SK-N-SH (cell line): ENCODE measurements at regions not wholly inside any gene's neighbourhood (a gene's known extent, or its start where the extent isn't known, plus 50 kb on each side); places are given as distances from the start of the nearest gene placed in this dataset.

ENCODE experiments used
- CTCF ChIA-PET: fragments of 300-600, 350-600 bp; formaldehyde crosslinking; extraction: SDS; loops from one replicate; lab custom pipeline; 2021; lab: Yijun Ruan, JAX
- POLR2A ChIA-PET: fragments of 350-600 bp; sonication (Branson Sonifier 250); formaldehyde crosslinking; extraction: SDS; loops from one replicate; lab custom pipeline; 2020; ENCODE audit warnings: antibody characterized with exemption, inconsistent platforms; lab: Yijun Ruan, JAX
- DNase-seq: peaks from one replicate; pipeline ENCODE4 v3.0.0; 2012
- H2AFZ ChIP-seq: fragments of 200-600 bp; sonication (generic); 2 replicates; pipeline ENCODE4 v1.8.1; 2016; ENCODE audit warnings: antibody characterized with exemption, mild to moderate bottlenecking, low read depth
- H3F3A ChIP-seq: fragments of 200-600 bp; sonication (generic); replicated peaks from 2 replicates; pipeline ENCODE3; 2016; ENCODE audit warnings: antibody characterized with exemption, mild to moderate bottlenecking; ENCODE audit not compliant: insufficient read depth
- H3K27ac ChIP-seq, 2 experiments: fragments of 200-500 bp in 1 of 2; fragments of 200-600 bp in 1 of 2; sonication (Bioruptor generic) in 1 of 2; sonication (generic), shearing (Covaris generic) in 1 of 2; 2 replicates each; pipeline versions ENCODE4 v1.5.1 to v1.6.1; 2014 to 2016; ENCODE audit warnings: low read depth in 2 of 2, inconsistent platforms in 1 of 2, low read length in 1 of 2, mild to moderate bottlenecking in 1 of 2, mixed read lengths in 1 of 2
- H3K27me3 ChIP-seq: fragments of 200-600 bp; sonication (generic), shearing (Covaris generic); 2 replicates; pipeline ENCODE4 v1.6.1; 2016; ENCODE audit warnings: mixed run types; ENCODE audit not compliant: insufficient read depth
- H3K36me3 ChIP-seq, 2 experiments: fragments of 200-500 bp in 1 of 2; fragments of 200-600 bp in 1 of 2; sonication (Bioruptor generic) in 1 of 2; sonication (generic) in 1 of 2; replicated peaks in 1 of 2; 2 replicates each; pipeline versions ENCODE3 to v1.5.1; 2014 to 2016; ENCODE audit warnings: low read length in 1 of 2, mild to moderate bottlenecking in 1 of 2; ENCODE audit not compliant: insufficient read depth in 2 of 2, control insufficient read depth in 1 of 2
- H3K4me1 ChIP-seq, 2 experiments: fragments of 200-500 bp in 1 of 2; fragments of 200-600 bp in 1 of 2; sonication (Bioruptor generic) in 1 of 2; sonication (generic), shearing (Covaris generic) in 1 of 2; 2 replicates each; pipeline versions ENCODE4 v1.5.1 to v1.6.1; 2014 to 2016; ENCODE audit warnings: low read depth in 1 of 2, low read length in 1 of 2, mixed run types in 1 of 2; ENCODE audit not compliant: insufficient read depth in 2 of 2, control insufficient read depth in 1 of 2
- H3K4me2 ChIP-seq: fragments of 200-600 bp; sonication (generic), shearing (Covaris generic); 2 replicates; pipeline ENCODE4 v1.6.1; 2017; ENCODE audit warnings: mixed run types
- H3K4me3 ChIP-seq, 2 experiments: fragments of 200-500 bp in 1 of 2; fragments of 200-600 bp in 1 of 2; sonication (Bioruptor generic) in 1 of 2; sonication (generic), shearing (Covaris generic) in 1 of 2; 2 replicates each; pipeline versions ENCODE4 v1.5.1 to v1.8.1; 2014 to 2016; ENCODE audit warnings: low read depth in 2 of 2, inconsistent platforms in 1 of 2, low read length in 1 of 2, mild to moderate bottlenecking in 1 of 2, mixed read lengths in 1 of 2, moderate library complexity in 1 of 2
- H3K79me2 ChIP-seq: fragments of 200-600 bp; sonication (generic); 2 replicates; pipeline ENCODE4 v1.8.1; 2017; ENCODE audit warnings: mild to moderate bottlenecking; ENCODE audit not compliant: insufficient read depth
- H3K9ac ChIP-seq: fragments of 200-600 bp; sonication (generic); 2 replicates; pipeline ENCODE4 v1.6.1; 2017; ENCODE audit warnings: mixed run types
- H3K9me2 ChIP-seq: fragments of 200-600 bp; sonication (generic); 2 replicates; pipeline ENCODE4 v1.6.1; 2017; ENCODE audit warnings: mixed run types
- H3K9me3 ChIP-seq: fragments of 200-600 bp; sonication (generic); 2 replicates; pipeline ENCODE4 v1.6.1; 2017; ENCODE audit warnings: mixed run types, mild to moderate bottlenecking, moderate library complexity
- H4K20me1 ChIP-seq: fragments of 200-600 bp; sonication (generic); 2 replicates; pipeline ENCODE4 v1.6.1; 2017; ENCODE audit warnings: mild to moderate bottlenecking, mixed run types; ENCODE audit not compliant: insufficient read depth
- FOSL2 ChIP-seq: IDR thresholded peaks from 2 replicates; pipeline ENCODE4 v1.4.0; 2012; ENCODE audit warnings: low read depth, mild to moderate bottlenecking, moderate library complexity, borderline replicate concordance
- FOXJ3 ChIP-seq: sonication (generic); formaldehyde crosslinking; IDR thresholded peaks from 2 replicates; pipeline ENCODE4 v1.5.1; 2020; ENCODE audit warnings: mild to moderate bottlenecking, missing genetic modification reagents
- FOXM1 ChIP-seq: IDR thresholded peaks from 2 replicates; pipeline ENCODE4 v1.4.0; 2012; ENCODE audit warnings: low read depth, mild to moderate bottlenecking
- GABPA ChIP-seq: IDR thresholded peaks from 2 replicates; pipeline ENCODE4 v1.4.0; 2012; ENCODE audit warnings: low read depth, mild to moderate bottlenecking
- GATA2 ChIP-seq: sonication (generic); formaldehyde crosslinking; IDR thresholded peaks from 2 replicates; pipeline ENCODE4 v1.5.0; 2020; ENCODE audit warnings: mild to moderate bottlenecking, missing genetic modification reagents
- JUND ChIP-seq: IDR thresholded peaks from 2 replicates; pipeline ENCODE4 v1.4.0; 2012
- MXI1 ChIP-seq: IDR thresholded peaks from 2 replicates; pipeline ENCODE4 v1.6.1; 2012; ENCODE audit warnings: mild to moderate bottlenecking, low read depth, low read length, improper control_type of control experiment
- NRF1 ChIP-seq: IDR thresholded peaks from 2 replicates; pipeline ENCODE4 v1.6.1; 2012; ENCODE audit warnings: low read depth, mild to moderate bottlenecking, low read length
- POLR2AphosphoS5 ChIP-seq: IDR thresholded peaks from 2 replicates; pipeline ENCODE4 v1.6.1; 2012; ENCODE audit warnings: low read depth, low read length
- RFX5 ChIP-seq: IDR thresholded peaks from 2 replicates; pipeline ENCODE4 v1.6.1; 2012; ENCODE audit warnings: mild to moderate bottlenecking, improper control_type of control experiment, low read length
- SIN3A ChIP-seq: IDR thresholded peaks from 2 replicates; pipeline ENCODE4 v1.6.1; 2012; ENCODE audit warnings: low read depth, mild to moderate bottlenecking, low read length, moderate library complexity, borderline replicate concordance
- TCF12 ChIP-seq: IDR thresholded peaks from 2 replicates; pipeline ENCODE4 v1.4.0; 2012
- YY1 ChIP-seq: IDR thresholded peaks from 2 replicates; pipeline ENCODE4 v1.4.0; 2012; ENCODE audit warnings: low read depth, mild to moderate bottlenecking
- WGBS: methylation state at CpG from one replicate; pipeline ENCODE4 v1.1.6; 2017; ENCODE audit warnings: low lambda C conversion rate; 5-methylcytosine and 5-hydroxymethylcytosine counted together
- TF ChIP-seq, protein P1 (sequence below): IDR thresholded peaks from 2 replicates; pipeline ENCODE4 v1.4.0; 2012; ENCODE audit warnings: low read depth, borderline replicate concordance
- TF ChIP-seq, protein P2 (sequence below): fragments of 200-600 bp; sonication (generic); IDR thresholded peaks from 2 replicates; pipeline ENCODE4 v1.6.1; 2017; ENCODE audit warnings: antibody characterized with exemption, mild to moderate bottlenecking, moderate library complexity
- TF ChIP-seq, protein P3 (sequence below): fragments of 150-350 bp; IDR thresholded peaks from 2 replicates; pipeline ENCODE4 v1.6.1; 2016; ENCODE audit warnings: mild to moderate bottlenecking, low read depth, low read length
- TF ChIP-seq, protein P4 (sequence below): IDR thresholded peaks from 2 replicates; pipeline ENCODE4 v1.4.0; 2012; ENCODE audit warnings: low read depth

DNA sequence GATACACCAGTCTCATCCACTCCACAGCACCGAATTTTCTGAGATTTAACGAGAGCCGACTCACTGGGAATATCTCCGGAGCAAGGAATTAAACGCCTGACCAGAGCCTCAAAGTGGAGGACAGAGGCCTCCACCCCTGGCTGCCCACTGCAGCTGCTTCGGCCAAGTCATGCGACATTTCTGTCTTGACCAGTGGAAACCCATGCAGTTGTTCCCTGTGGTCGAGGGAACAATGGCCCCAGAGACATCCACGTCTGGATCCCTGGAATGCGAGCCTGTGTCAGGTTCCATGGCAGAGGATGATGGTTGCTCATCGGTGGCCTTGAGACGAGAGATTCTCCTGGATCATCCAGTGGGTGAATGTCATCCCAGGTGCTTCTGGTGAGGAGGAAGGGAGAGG, 65.7 kb upstream of the INSIG1 start:
- no peaks in the 10 kb centered on the region for H3K27me3 ChIP-seq
- H3K9me3 ChIP-seq: no peaks in the 10 kb centered on the region
- no peak overlapping the region for H3K9ac ChIP-seq
- H3K4me1 ChIP-seq: peaks cover 5 to 21% of the 10 kb centered on the region in 2 experiments; a peak in 2 of 4 replicates
- WGBS: 88% methylated on average over 12 of the region's 12 CpGs
- ChIA-PET CTCF (interaction anchor here (8.1 kb wide), 1 partner anchor 112 kb away, joined by 63 read pairs; no protein-coding TSS in a partner anchor), POLR2A (no interaction called here)
- no peak overlapping the region for H3K27ac ChIP-seq
- H3F3A ChIP-seq: no peaks in the 10 kb centered on the region
- no peak overlapping the region for H3K4me2 ChIP-seq
- H3K36me3 ChIP-seq: no peaks in the 10 kb centered on the region
- TF ChIP-seq NRF1: no peak
- TF ChIP-seq TCF12: no peak
- no peak for TF ChIP-seq FOXM1
- TF ChIP-seq, protein P1, sequence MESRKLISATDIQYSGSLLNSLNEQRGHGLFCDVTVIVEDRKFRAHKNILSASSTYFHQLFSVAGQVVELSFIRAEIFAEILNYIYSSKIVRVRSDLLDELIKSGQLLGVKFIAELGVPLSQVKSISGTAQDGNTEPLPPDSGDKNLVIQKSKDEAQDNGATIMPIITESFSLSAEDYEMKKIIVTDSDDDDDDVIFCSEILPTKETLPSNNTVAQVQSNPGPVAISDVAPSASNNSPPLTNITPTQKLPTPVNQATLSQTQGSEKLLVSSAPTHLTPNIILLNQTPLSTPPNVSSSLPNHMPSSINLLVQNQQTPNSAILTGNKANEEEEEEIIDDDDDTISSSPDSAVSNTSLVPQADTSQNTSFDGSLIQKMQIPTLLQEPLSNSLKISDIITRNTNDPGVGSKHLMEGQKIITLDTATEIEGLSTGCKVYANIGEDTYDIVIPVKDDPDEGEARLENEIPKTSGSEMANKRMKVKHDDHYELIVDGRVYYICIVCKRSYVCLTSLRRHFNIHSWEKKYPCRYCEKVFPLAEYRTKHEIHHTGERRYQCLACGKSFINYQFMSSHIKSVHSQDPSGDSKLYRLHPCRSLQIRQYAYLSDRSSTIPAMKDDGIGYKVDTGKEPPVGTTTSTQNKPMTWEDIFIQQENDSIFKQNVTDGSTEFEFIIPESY: no peak
- no peak for TF ChIP-seq FOXJ3 (CRISPR knock-in tag)
- TF ChIP-seq FOSL2: no peak
- no peak for TF ChIP-seq SIN3A
- no peak for TF ChIP-seq RFX5
- no peak for TF ChIP-seq JUND
- no peak for TF ChIP-seq YY1
- TF ChIP-seq, protein P2, sequence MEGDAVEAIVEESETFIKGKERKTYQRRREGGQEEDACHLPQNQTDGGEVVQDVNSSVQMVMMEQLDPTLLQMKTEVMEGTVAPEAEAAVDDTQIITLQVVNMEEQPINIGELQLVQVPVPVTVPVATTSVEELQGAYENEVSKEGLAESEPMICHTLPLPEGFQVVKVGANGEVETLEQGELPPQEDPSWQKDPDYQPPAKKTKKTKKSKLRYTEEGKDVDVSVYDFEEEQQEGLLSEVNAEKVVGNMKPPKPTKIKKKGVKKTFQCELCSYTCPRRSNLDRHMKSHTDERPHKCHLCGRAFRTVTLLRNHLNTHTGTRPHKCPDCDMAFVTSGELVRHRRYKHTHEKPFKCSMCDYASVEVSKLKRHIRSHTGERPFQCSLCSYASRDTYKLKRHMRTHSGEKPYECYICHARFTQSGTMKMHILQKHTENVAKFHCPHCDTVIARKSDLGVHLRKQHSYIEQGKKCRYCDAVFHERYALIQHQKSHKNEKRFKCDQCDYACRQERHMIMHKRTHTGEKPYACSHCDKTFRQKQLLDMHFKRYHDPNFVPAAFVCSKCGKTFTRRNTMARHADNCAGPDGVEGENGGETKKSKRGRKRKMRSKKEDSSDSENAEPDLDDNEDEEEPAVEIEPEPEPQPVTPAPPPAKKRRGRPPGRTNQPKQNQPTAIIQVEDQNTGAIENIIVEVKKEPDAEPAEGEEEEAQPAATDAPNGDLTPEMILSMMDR: no peak
- TF ChIP-seq, protein P3, sequence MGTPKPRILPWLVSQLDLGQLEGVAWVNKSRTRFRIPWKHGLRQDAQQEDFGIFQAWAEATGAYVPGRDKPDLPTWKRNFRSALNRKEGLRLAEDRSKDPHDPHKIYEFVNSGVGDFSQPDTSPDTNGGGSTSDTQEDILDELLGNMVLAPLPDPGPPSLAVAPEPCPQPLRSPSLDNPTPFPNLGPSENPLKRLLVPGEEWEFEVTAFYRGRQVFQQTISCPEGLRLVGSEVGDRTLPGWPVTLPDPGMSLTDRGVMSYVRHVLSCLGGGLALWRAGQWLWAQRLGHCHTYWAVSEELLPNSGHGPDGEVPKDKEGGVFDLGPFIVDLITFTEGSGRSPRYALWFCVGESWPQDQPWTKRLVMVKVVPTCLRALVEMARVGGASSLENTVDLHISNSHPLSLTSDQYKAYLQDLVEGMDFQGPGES: no peak
- TF ChIP-seq POLR2AphosphoS5: no peak
- no peak for TF ChIP-seq GABPA
- TF ChIP-seq MXI1: no peak
- TF ChIP-seq GATA2 (CRISPR knock-in tag): no peak
- TF ChIP-seq, protein P4, sequence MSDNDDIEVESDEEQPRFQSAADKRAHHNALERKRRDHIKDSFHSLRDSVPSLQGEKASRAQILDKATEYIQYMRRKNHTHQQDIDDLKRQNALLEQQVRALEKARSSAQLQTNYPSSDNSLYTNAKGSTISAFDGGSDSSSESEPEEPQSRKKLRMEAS: no peak
- H3K9me2 ChIP-seq: no peaks in the 10 kb centered on the region
- no peak overlapping the region for H2AFZ ChIP-seq
- H4K20me1 ChIP-seq: no peaks in the 10 kb centered on the region
- no peaks in the 10 kb centered on the region for H3K79me2 ChIP-seq
- H3K4me3 ChIP-seq: no peak overlapping the region
- DNase-seq: no peak
